Ascending aorta (tissue), 2 donors: ENCODE measurements at regions not wholly inside any gene's neighbourhood (a gene's known extent, or its start where the extent isn't known, plus 50 kb on each side); places are given as distances from the start of the nearest gene placed in this dataset.
"Not testable (repeated sequence)": the region's sequence is repeated elsewhere in the genome, so short reads cannot be mapped to it uniquely, and the experiment has no call there.

Experiments used
- DNase-seq, 2 donors: peaks; one replicate each; pipeline ENCODE4 v3.0.0-alpha.2; 2019; ENCODE audit warnings: low spot score in 2 of 2
- H3K27ac ChIP-seq, 2 donors: fragments of 200-600 bp; sonication (generic); one replicate each; pipeline ENCODE4 v1.5.1; 2016 to 2017; ENCODE audit warnings: mild to moderate bottlenecking in 1 of 2
- H3K27me3 ChIP-seq: fragments of 200-600 bp; sonication (generic); one replicate; pipeline ENCODE4 v1.5.1; 2017
- H3K36me3 ChIP-seq, 2 donors: fragments of 200-600 bp; sonication (generic); one replicate each; pipeline ENCODE4 v1.5.1; 2016
- H3K4me1 ChIP-seq, 2 donors: fragments of 200-600 bp; sonication (generic); one replicate each; pipeline ENCODE4 v1.5.1; 2016 to 2017; ENCODE audit warnings: mild to moderate bottlenecking in 1 of 2
- H3K4me3 ChIP-seq, 2 donors: fragments of 200-600 bp; sonication (generic); one replicate each; pipeline ENCODE4 v1.5.1; 2016 to 2017; ENCODE audit warnings: mild to moderate bottlenecking in 1 of 2
- H3K9me3 ChIP-seq, 2 donors: fragments of 200-600 bp; sonication (generic); one replicate each; pipeline ENCODE4 v1.5.1; 2016
- CTCF ChIP-seq, 3 experiments: fragments of 200-600 bp in 2 of 3; fragments of 450-650 bp in 1 of 3; sonication (generic) in 2 of 3; IDR thresholded peaks; one replicate each; pipeline ENCODE4 v1.5.1; 2016 to 2019; ENCODE audit warnings: antibody characterized with exemption in 3 of 3, mild to moderate bottlenecking in 1 of 3, moderate library complexity in 1 of 3
- intact Hi-C: fragments of 100-400 bp; cut with DNase I; formaldehyde crosslinking; loops from one replicate; pipeline ENCODE4 v1.15.1; 2023

- Histone ChIP-seq H3K27me3 (no peaks in the 10 kb centered on the region), H3K27ac (no peak overlapping the region), H3K4me3 (no peak overlapping the region), H3K36me3 (no peaks in the 10 kb centered on the region), H3K9me3 (no peaks in the 10 kb centered on the region), H3K4me1 (no peaks in the 10 kb centered on the region)
- intact Hi-C loops = no loop called here
- no peak for TF ChIP-seq CTCF (IDR thresholded peaks at IDR 0.05)
- DNase-seq = no peak
These were observed 588.8 kb downstream of the ANKRD50 start for GRCh38 chr4:124123721-124124120.

GRCh38 chr4:124131324-124131723 lies 581.2 kb downstream of the ANKRD50 start:
- H3K27ac ChIP-seq, H3K36me3 ChIP-seq, DNase-seq, H3K4me3 ChIP-seq, intact Hi-C loops, H3K9me3 ChIP-seq, H3K4me1 ChIP-seq, H3K27me3 ChIP-seq: not testable (repeated sequence)

- no peaks in the 10 kb centered on the region for H3K27me3 ChIP-seq
- intact Hi-C loops = no loop called here
- H3K4me1 ChIP-seq = peaks cover 0 to 3% of the 10 kb centered on the region in 2 donors
- no peak for TF ChIP-seq CTCF (IDR thresholded peaks at IDR 0.05)
- no peak overlapping the region for H3K27ac ChIP-seq
- no peak for DNase-seq
- H3K9me3 ChIP-seq = no peaks in the 10 kb centered on the region
- no peaks in the 10 kb centered on the region for H3K36me3 ChIP-seq
- no peak overlapping the region for H3K4me3 ChIP-seq
These were observed 580.4 kb downstream of the ANKRD50 start for GRCh38 chr4:124132161-124132560.

- no peaks in the 10 kb centered on the region for H3K36me3 ChIP-seq
- DNase-seq = no peak
- H3K27me3 ChIP-seq = no peaks in the 10 kb centered on the region
- H3K9me3 ChIP-seq = no peaks in the 10 kb centered on the region
- no peak for TF ChIP-seq CTCF (IDR thresholded peaks at IDR 0.05)
- intact Hi-C loops = no loop called here
- no peak overlapping the region for H3K27ac ChIP-seq
- peaks cover 0 to 3% of the 10 kb centered on the region in 2 donors for H3K4me1 ChIP-seq
- no peak overlapping the region for H3K4me3 ChIP-seq
These were observed 578.8 kb downstream of the ANKRD50 start for GRCh38 chr4:124133753-124134152.

- Histone ChIP-seq H3K4me3 (no peak overlapping the region), H3K27ac (no peak overlapping the region), H3K9me3 (no peaks in the 10 kb centered on the region), H3K36me3 (no peaks in the 10 kb centered on the region), H3K27me3 (no peaks in the 10 kb centered on the region), H3K4me1 (peaks cover 0 to 3% of the 10 kb centered on the region in 2 donors)
- TF ChIP-seq CTCF (IDR thresholded peaks at IDR 0.05) = no peak
- no peak for DNase-seq
- intact Hi-C loops = no loop called here
These were observed 577.1 kb downstream of the ANKRD50 start for GRCh38 chr4:124135409-124135813.

GRCh38 chr4:124139044-124139443 lies 573.5 kb downstream of the ANKRD50 start:
- Histone ChIP-seq H3K9me3 (no peaks in the 10 kb centered on the region), H3K4me3 (no peak overlapping the region), H3K4me1 (no peaks in the 10 kb centered on the region), H3K27ac (no peak overlapping the region), H3K27me3 (no peaks in the 10 kb centered on the region), H3K36me3 (no peaks in the 10 kb centered on the region)
- intact Hi-C loops = no loop called here
- DNase-seq = no peak
- TF ChIP-seq CTCF (IDR thresholded peaks at IDR 0.05) = no peak
